ENCODE measurements at regions not wholly inside any gene's neighbourhood (a gene's known extent, or its start where the extent isn't known, plus 50 kb on each side); places are given as distances from the start of the nearest gene placed in this dataset.
A peak's percentile ranks its signal among the peaks of the same experiment; 100 is the strongest.

GRCh38 chr12:108442067-108442466 is 73.0 kb upstream of the FICD start:
- no peak for TF ChIP-seq CTCF (IDR thresholded peaks at IDR 0.05; ENCODE audit: unreplicated experiment)
- Mint-ChIP-seq H3K27me3 (ENCODE audit: insufficient read depth, unreplicated experiment) (no peaks in the 10 kb centered on the region), H3K27ac (ENCODE audit: low read depth, unreplicated experiment) (no peak overlapping the region), H3K4me3 (ENCODE audit: unreplicated experiment) (no peak overlapping the region), H3K4me1 (ENCODE audit: insufficient read depth, unreplicated experiment) (peaks cover 14% of the 10 kb centered on the region), H3K9me3 (ENCODE audit: unreplicated experiment) (peaks cover 7% of the 10 kb centered on the region), H3K36me3 (ENCODE audit: insufficient read depth, unreplicated experiment) (no peaks in the 10 kb centered on the region)
- intact Hi-C loops (cut with micrococcal nuclease), result no loop called here
- DNase-seq (ENCODE audit: unreplicated experiment), result peak; percentile 20
- no TSS peak for BruUV-seq (replicated peaks)
- CTCF ChIA-PET, result interaction anchor here (1.9 kb wide), 1 partner anchor 12 kb away, joined by 5 read pairs; no protein-coding TSS in a partner anchor
- POLR2A ChIA-PET, result no interaction called here

GRCh38 chr12:108441549-108441948 is 73.5 kb upstream of the FICD start:
- ChIA-PET CTCF (no interaction called here), POLR2A (no interaction called here)
- H3K9me3 Mint-ChIP-seq (ENCODE audit: unreplicated experiment), result peaks cover 7% of the 10 kb centered on the region
- TF ChIP-seq CTCF (IDR thresholded peaks at IDR 0.05; ENCODE audit: unreplicated experiment), result no peak
- no peak for DNase-seq (ENCODE audit: unreplicated experiment)
- BruUV-seq (replicated peaks), result no TSS peak
- H3K4me3 Mint-ChIP-seq (ENCODE audit: unreplicated experiment), result no peak overlapping the region
- H3K27me3 Mint-ChIP-seq (ENCODE audit: insufficient read depth, unreplicated experiment), result no peaks in the 10 kb centered on the region
- intact Hi-C loops (cut with micrococcal nuclease), result no loop called here
- H3K27ac Mint-ChIP-seq (ENCODE audit: low read depth, unreplicated experiment), result no peak overlapping the region
- peaks cover 9% of the 10 kb centered on the region for H3K4me1 Mint-ChIP-seq (ENCODE audit: insufficient read depth, unreplicated experiment)
- no peaks in the 10 kb centered on the region for H3K36me3 Mint-ChIP-seq (ENCODE audit: insufficient read depth, unreplicated experiment)

GRCh38 chr12:108440736-108441135 is 74.3 kb upstream of the FICD start:
- no peak for TF ChIP-seq CTCF (IDR thresholded peaks at IDR 0.05; ENCODE audit: unreplicated experiment)
- intact Hi-C loops (cut with micrococcal nuclease), result no loop called here
- H3K36me3 Mint-ChIP-seq (ENCODE audit: insufficient read depth, unreplicated experiment), result no peaks in the 10 kb centered on the region
- no peak overlapping the region for H3K27ac Mint-ChIP-seq (ENCODE audit: low read depth, unreplicated experiment)
- no peak for DNase-seq (ENCODE audit: unreplicated experiment)
- no peaks in the 10 kb centered on the region for H3K27me3 Mint-ChIP-seq (ENCODE audit: insufficient read depth, unreplicated experiment)
- ChIA-PET CTCF (interaction anchor here (0.7 kb wide), 1 partner anchor 78 kb away, joined by 5 read pairs; no protein-coding TSS in a partner anchor), POLR2A (no interaction called here)
- BruUV-seq (replicated peaks), result no TSS peak
- peaks cover 7% of the 10 kb centered on the region for H3K9me3 Mint-ChIP-seq (ENCODE audit: unreplicated experiment)
- H3K4me3 Mint-ChIP-seq (ENCODE audit: unreplicated experiment), result no peak overlapping the region
- peaks cover 6% of the 10 kb centered on the region for H3K4me1 Mint-ChIP-seq (ENCODE audit: insufficient read depth, unreplicated experiment)

- BruUV-seq (replicated peaks), result no TSS peak
- no peak for TF ChIP-seq CTCF (IDR thresholded peaks at IDR 0.05; ENCODE audit: unreplicated experiment)
- no peak overlapping the region for H3K27ac Mint-ChIP-seq (ENCODE audit: low read depth, unreplicated experiment)
- peaks cover 7% of the 10 kb centered on the region for H3K9me3 Mint-ChIP-seq (ENCODE audit: unreplicated experiment)
- DNase-seq (ENCODE audit: unreplicated experiment), result no peak
- ChIA-PET POLR2A (no interaction called here), CTCF (no interaction called here)
- intact Hi-C loops (cut with micrococcal nuclease), result no loop called here
- H3K4me1 Mint-ChIP-seq (ENCODE audit: insufficient read depth, unreplicated experiment), result peaks cover 6% of the 10 kb centered on the region
- no peaks in the 10 kb centered on the region for H3K36me3 Mint-ChIP-seq (ENCODE audit: insufficient read depth, unreplicated experiment)
- no peaks in the 10 kb centered on the region for H3K27me3 Mint-ChIP-seq (ENCODE audit: insufficient read depth, unreplicated experiment)
- no peak overlapping the region for H3K4me3 Mint-ChIP-seq (ENCODE audit: unreplicated experiment)
Observed at GRCh38 chr12:108438667-108439066, 76.4 kb upstream of the FICD start.
